Fibroblast of lung (primary cell): ENCODE measurements at regions not wholly inside any gene's neighbourhood (a gene's known extent, or its start where the extent isn't known, plus 50 kb on each side); places are given as distances from the start of the nearest gene placed in this dataset.

Source experiments
- DNase-seq, 2 donors: peaks; one replicate each; pipeline versions ENCODE4 v3.0.0 to v3.0.0-alpha.2; 2010; ENCODE audit warnings: low read depth in 2 of 2
- H2AFZ ChIP-seq: 2 replicates; pipeline ENCODE4 v1.5.1; 2012; ENCODE audit warnings: low read length, control low read depth, inconsistent platforms
- H3K27ac ChIP-seq: 2 replicates; pipeline ENCODE4 v1.5.1; 2011; ENCODE audit warnings: low read length, control low read depth; ENCODE audit not compliant: insufficient read depth
- H3K27me3 ChIP-seq: 2 replicates; pipeline ENCODE4 v1.5.1; 2011; ENCODE audit warnings: mild to moderate bottlenecking, low read length; ENCODE audit not compliant: control insufficient read depth, insufficient read depth
- H3K36me3 ChIP-seq: 2 replicates; pipeline ENCODE4 v1.5.1; 2011; ENCODE audit warnings: low read length; ENCODE audit not compliant: control insufficient read depth, insufficient read depth
- H3K4me1 ChIP-seq: 2 replicates; pipeline ENCODE4 v1.5.1; 2011; ENCODE audit warnings: low read length; ENCODE audit not compliant: control insufficient read depth, insufficient read depth; ENCODE audit errors: extremely low read depth
- H3K4me2 ChIP-seq: 2 replicates; pipeline ENCODE4 v1.5.1; 2011; ENCODE audit warnings: low read length, control low read depth; ENCODE audit not compliant: insufficient read depth; ENCODE audit errors: extremely low read depth
- H3K4me3 ChIP-seq, 4 experiments: fragments of 200-600 bp in 1 of 4; sonication (generic) in 1 of 4; replicated peaks in 1 of 4; 2 replicates each; pipeline ENCODE4 v1.5.1; 2011 to 2016; ENCODE audit warnings: low read length in 4 of 4, low read depth in 3 of 4, mild to moderate bottlenecking in 3 of 4, control low read depth in 2 of 4, inconsistent platforms in 1 of 4, mixed read lengths in 1 of 4; ENCODE audit not compliant: insufficient read depth in 1 of 4; ENCODE audit errors: control extremely low read depth in 1 of 4
- H3K79me2 ChIP-seq: 2 replicates; pipeline ENCODE4 v1.5.1; 2012; ENCODE audit warnings: mild to moderate bottlenecking, low read length, inconsistent platforms; ENCODE audit not compliant: control insufficient read depth, insufficient read depth
- H3K9ac ChIP-seq: 2 replicates; pipeline ENCODE4 v1.5.1; 2011; ENCODE audit warnings: mild to moderate bottlenecking, low read length, control low read depth; ENCODE audit not compliant: insufficient read depth
- H3K9me3 ChIP-seq: 2 replicates; pipeline ENCODE4 v1.5.1; 2012; ENCODE audit warnings: low read depth, low read length; ENCODE audit not compliant: control insufficient read depth, insufficient read depth
- H4K20me1 ChIP-seq: 2 replicates; pipeline ENCODE4 v1.5.1; 2011; ENCODE audit warnings: low read length; ENCODE audit not compliant: control insufficient read depth, insufficient read depth; ENCODE audit errors: extremely low read depth
- CTCF ChIP-seq, 2 donors: IDR thresholded peaks in 1 of 2; conservative IDR thresholded peaks in 1 of 2; 1 replicate in 1 of 2; 2 replicates in 1 of 2; pipeline ENCODE4 v1.5.1; 2011 to 2012; ENCODE audit warnings: low read length in 2 of 2, control low read depth in 1 of 2, inconsistent platforms in 1 of 2, low read depth in 1 of 2, mild to moderate bottlenecking in 1 of 2
- EZH2 ChIP-seq: IDR thresholded peaks from 2 replicates; pipeline ENCODE4 v1.5.1; 2012; ENCODE audit warnings: low read length, control low read depth, mild to moderate bottlenecking; ENCODE audit errors: missing control alignments

- Histone ChIP-seq H3K9ac (no peak overlapping the region), H3K36me3 (no peaks in the 10 kb centered on the region), H3K27ac (no peak overlapping the region), H3K79me2 (no peaks in the 10 kb centered on the region), H4K20me1 (no peaks in the 10 kb centered on the region), H3K27me3 (no peaks in the 10 kb centered on the region), H2AFZ (no peak overlapping the region), H3K4me1 (no peaks in the 10 kb centered on the region), H3K9me3 (no peaks in the 10 kb centered on the region), H3K4me2 (no peak overlapping the region), H3K4me3 (no peak overlapping the region)
- DNase-seq: no peak
- no peak for TF ChIP-seq EZH2
- no peak for TF ChIP-seq CTCF (conservative IDR thresholded peaks at IDR 0.05 in 1 of 2, IDR thresholded peaks at IDR 0.05 in 1 of 2; ENCODE audit: low read depth in 1 of 2, low read length in 2 of 2)
Observed at GRCh38 chr4:11937941-11938340, 509.2 kb upstream of the HS3ST1 start.

GRCh38 chr4:11931266-11931820 lies 502.6 kb upstream of the HS3ST1 start:
- Histone ChIP-seq H3K27ac (no peak overlapping the region), H2AFZ (no peak overlapping the region), H3K4me2 (no peak overlapping the region), H4K20me1 (no peaks in the 10 kb centered on the region), H3K9ac (no peak overlapping the region), H3K9me3 (no peaks in the 10 kb centered on the region), H3K4me1 (no peaks in the 10 kb centered on the region), H3K36me3 (no peaks in the 10 kb centered on the region), H3K79me2 (no peaks in the 10 kb centered on the region), H3K4me3 (no peak overlapping the region), H3K27me3 (no peaks in the 10 kb centered on the region)
- no peak for DNase-seq
- TF ChIP-seq CTCF (conservative IDR thresholded peaks at IDR 0.05 in 1 of 2, IDR thresholded peaks at IDR 0.05 in 1 of 2; ENCODE audit: low read depth in 1 of 2, low read length in 2 of 2): no peak
- no peak for TF ChIP-seq EZH2

GRCh38 chr4:11929080-11929479 lies 500.4 kb upstream of the HS3ST1 start:
- no peaks in the 10 kb centered on the region for H3K4me1 ChIP-seq
- no peaks in the 10 kb centered on the region for H3K36me3 ChIP-seq
- no peaks in the 10 kb centered on the region for H3K27me3 ChIP-seq
- TF ChIP-seq CTCF (conservative IDR thresholded peaks at IDR 0.05 in 1 of 2, IDR thresholded peaks at IDR 0.05 in 1 of 2; ENCODE audit: low read depth in 1 of 2, low read length in 2 of 2) (no peak), EZH2 (no peak)
- H3K9ac ChIP-seq: no peak overlapping the region
- no peak overlapping the region for H3K4me2 ChIP-seq
- no peaks in the 10 kb centered on the region for H3K79me2 ChIP-seq
- DNase-seq: no peak
- H3K9me3 ChIP-seq: no peaks in the 10 kb centered on the region
- H2AFZ ChIP-seq: no peak overlapping the region
- H4K20me1 ChIP-seq: no peaks in the 10 kb centered on the region
- no peak overlapping the region for H3K27ac ChIP-seq
- H3K4me3 ChIP-seq: no peak overlapping the region
